HepG2 (cell line): ENCODE measurements at regions not wholly inside any gene's neighbourhood (a gene's known extent, or its start where the extent isn't known, plus 50 kb on each side); places are given as distances from the start of the nearest gene placed in this dataset.

ENCODE experiments used
- ATAC-seq: fragments of 200-7000 bp; cut with Tn5 transposase; 3 replicates; pipeline ENCODE4 v1.9.1; 2020; ENCODE audit warnings: mild to moderate bottlenecking, moderate library complexity
- BruUV-seq: library from RNA; stranded (reverse); fragments of 400-500 nt; replicated peaks from 2 replicates; lab custom pipeline; 2021; lab: Mats Ljungman, UMichigan
- CTCF ChIA-PET: fragments of 300-600 bp; formaldehyde crosslinking; extraction: SDS; loops from one replicate; lab custom pipeline; 2021; ENCODE audit warnings: low total read pairs, inconsistent platforms, low intra/inter-chr PET ratio; lab: Yijun Ruan, JAX
- POLR2A ChIA-PET: fragments of 350-600 bp; sonication (Branson Sonifier 250); formaldehyde crosslinking; loops from one replicate; lab custom pipeline; 2020; ENCODE audit warnings: antibody characterized with exemption, inconsistent platforms; lab: Yijun Ruan, JAX
- DNase-seq: peaks from one replicate; pipeline ENCODE4 v3.0.0-alpha.2; 2015; ENCODE audit warnings: low spot score
- FAIRE-seq: peaks from 3 replicates; lab custom pipeline; 2011; peaks lifted over from hg19 to GRCh38; lab: Jason Lieb, UNC
- H2AFZ ChIP-seq: one replicate; pipeline ENCODE4 v1.6.1; 2011; ENCODE audit warnings: low read length, inconsistent platforms
- H3K27ac ChIP-seq: fragments of 300-600 bp; 3 replicates; pipeline ENCODE4 v1.8.0; 2011; ENCODE audit warnings: mixed run types, mild to moderate bottlenecking, mixed read lengths, low read length, inconsistent platforms; ENCODE audit not compliant: insufficient read depth; ENCODE audit errors: extremely low read length
- H3K27me3 ChIP-seq, 2 experiments: fragments of 200-600 bp in 1 of 2; 2 replicates in 1 of 2; 3 replicates in 1 of 2; pipeline versions ENCODE4 v1.6.0 to v1.8.0; 2011; ENCODE audit warnings: low read length in 2 of 2, mild to moderate bottlenecking in 2 of 2, moderate library complexity in 2 of 2, inconsistent platforms in 1 of 2; ENCODE audit not compliant: insufficient read depth in 2 of 2, control insufficient read depth in 1 of 2
- H3K36me3 ChIP-seq, 2 experiments: fragments of 200-600 bp in 1 of 2; replicated peaks in 1 of 2; 2 replicates in 1 of 2; 3 replicates in 1 of 2; pipeline versions ENCODE4 v1.5.1 to v1.8.0; 2011; ENCODE audit warnings: low read length in 2 of 2, inconsistent platforms in 1 of 2; ENCODE audit not compliant: insufficient read depth in 2 of 2, control insufficient read depth in 1 of 2
- H3K4me1 ChIP-seq: 2 replicates; pipeline ENCODE4 v1.5.1; 2012; ENCODE audit warnings: low read length, inconsistent platforms; ENCODE audit not compliant: insufficient read depth
- H3K4me2 ChIP-seq: 2 replicates; pipeline ENCODE4 v1.6.0; 2011; ENCODE audit warnings: low read depth, low read length, inconsistent platforms
- H3K4me3 ChIP-seq, 3 experiments: fragments of 200-600 bp in 1 of 3; sonication (generic), shearing (Covaris generic) in 1 of 3; replicated peaks in 1 of 3; 2 replicates each; pipeline ENCODE4 v1.5.1; 2011 to 2016; ENCODE audit warnings: low read length in 3 of 3, inconsistent platforms in 2 of 3, low read depth in 2 of 3, mild to moderate bottlenecking in 2 of 3, control low read depth in 1 of 3, mixed read lengths in 1 of 3; ENCODE audit not compliant: insufficient read depth in 1 of 3
- H3K79me2 ChIP-seq: one replicate; pipeline ENCODE4 v1.6.1; 2011; ENCODE audit warnings: low read length, inconsistent platforms; ENCODE audit not compliant: insufficient read depth
- H3K9ac ChIP-seq: 2 replicates; pipeline ENCODE4 v1.6.0; 2011; ENCODE audit warnings: mild to moderate bottlenecking, low read depth, low read length, inconsistent platforms; ENCODE audit not compliant: insufficient read depth
- H3K9me3 ChIP-seq: 2 replicates; pipeline ENCODE4 v1.5.1; 2012; ENCODE audit warnings: mild to moderate bottlenecking, low read length
- H4K20me1 ChIP-seq: 2 replicates; pipeline ENCODE4 v1.6.0; 2011; ENCODE audit warnings: inconsistent platforms, mild to moderate bottlenecking, low read length, moderate library complexity; ENCODE audit not compliant: insufficient read depth
- BCL6 ChIP-seq: IDR thresholded peaks from 2 replicates; pipeline ENCODE4 v1.6.1; 2016; ENCODE audit warnings: missing genetic modification reagents, missing compliant biosample characterization
- CEBPZ ChIP-seq: IDR thresholded peaks from 2 replicates; pipeline ENCODE4 v1.6.1; 2012; ENCODE audit warnings: low read length, improper control_type of control experiment
- EP300 ChIP-seq, 3 experiments: sonication (generic) in 1 of 3; formaldehyde crosslinking in 1 of 3; IDR thresholded peaks; 2 replicates each; pipeline versions ENCODE4 v1.5.1 to v1.6.1; 2011 to 2020; ENCODE audit warnings: low read depth in 2 of 3, low read length in 2 of 3, borderline replicate concordance in 1 of 3, improper control_type of control experiment in 1 of 3, mild to moderate bottlenecking in 1 of 3, missing genetic modification reagents in 1 of 3, moderate library complexity in 1 of 3
- MAF1 ChIP-seq: sonication (generic); formaldehyde crosslinking; IDR thresholded peaks from 2 replicates; pipeline ENCODE4 v1.5.0; 2020; ENCODE audit warnings: missing genetic modification reagents, borderline replicate concordance
- MED8 ChIP-seq: sonication (generic); formaldehyde crosslinking; IDR thresholded peaks from 2 replicates; pipeline ENCODE4 v1.8.1; 2023; ENCODE audit warnings: mild to moderate bottlenecking, missing genetic modification reagents; ENCODE audit not compliant: insufficient replicate concordance
- PPARG ChIP-seq: conservative IDR thresholded peaks from 2 replicates; pipeline ENCODE4 v1.6.1; 2016; ENCODE audit warnings: missing biosample characterization, missing genetic modification reagents
- SOX13 ChIP-seq, 3 experiments: fragments of 450-650 bp in 1 of 3; sonication (generic) in 1 of 3; formaldehyde crosslinking in 1 of 3; IDR thresholded peaks in 2 of 3; conservative IDR thresholded peaks in 1 of 3; 2 replicates each; pipeline versions ENCODE4 v1.5.0 to v1.6.1; 2016 to 2020; ENCODE audit warnings: antibody characterized with exemption in 1 of 3, mild to moderate bottlenecking in 1 of 3, missing compliant biosample characterization in 1 of 3, missing genetic modification reagents in 1 of 3, moderate library complexity in 1 of 3
- THRA ChIP-seq: sonication (generic); formaldehyde crosslinking; IDR thresholded peaks from 2 replicates; pipeline ENCODE4 v1.4.0; 2020; ENCODE audit warnings: missing genetic modification reagents, borderline replicate concordance
- ZNF234 ChIP-seq: sonication (generic); formaldehyde crosslinking; conservative IDR thresholded peaks from 2 replicates; pipeline ENCODE4 v1.5.1; 2020; ENCODE audit warnings: mild to moderate bottlenecking, missing genetic modification reagents
- ZNF30 ChIP-seq: sonication (generic); formaldehyde crosslinking; IDR thresholded peaks from 2 replicates; pipeline ENCODE4 v1.5.0; 2020; ENCODE audit warnings: mild to moderate bottlenecking, missing genetic modification reagents
- ZNF326 ChIP-seq: sonication (generic); formaldehyde crosslinking; IDR thresholded peaks from 2 replicates; pipeline ENCODE4 v1.4.0; 2020; ENCODE audit warnings: missing genetic modification reagents, borderline replicate concordance
- ZNF354B ChIP-seq: sonication (generic); formaldehyde crosslinking; IDR thresholded peaks from 2 replicates; pipeline ENCODE4 v1.8.0; 2022; ENCODE audit warnings: mild to moderate bottlenecking, missing genetic modification reagents
- ZNF580 ChIP-seq: IDR thresholded peaks from 2 replicates; pipeline ENCODE4 v1.6.1; 2016; ENCODE audit warnings: low read depth, borderline replicate concordance
- ZNF597 ChIP-seq: sonication (generic); formaldehyde crosslinking; IDR thresholded peaks from 2 replicates; pipeline ENCODE4 v1.5.0; 2020; ENCODE audit warnings: missing genetic modification reagents
- ZNF678 ChIP-seq: sonication (generic); formaldehyde crosslinking; IDR thresholded peaks from 2 replicates; pipeline ENCODE4 v1.4.0; 2020; ENCODE audit warnings: mild to moderate bottlenecking, missing genetic modification reagents
- ZNF740 ChIP-seq: sonication (generic); formaldehyde crosslinking; IDR thresholded peaks from 2 replicates; pipeline ENCODE4 v1.4.0; 2020; ENCODE audit warnings: missing genetic modification reagents
- WGBS: methylation state at CpG from one replicate; pipeline ENCODE4 v1.1.6; 2017; ENCODE audit warnings: low lambda C conversion rate; 5-methylcytosine and 5-hydroxymethylcytosine counted together
- in situ Hi-C: cut with HindIII; loops from 2 replicates; pipeline ENCODE4 v1.10.0; 2017; ENCODE audit warnings: low pct_unique_long_range_greater_than_20kb; ENCODE audit not compliant: extremely low pct_ligation_motif_present
- intact Hi-C: fragments of 100-400 bp; cut with micrococcal nuclease; formaldehyde crosslinking; loops from one replicate; pipeline ENCODE4 v1.10.0; 2022; ENCODE audit not compliant: unreplicated experiment

- H3K4me3 ChIP-seq, result no peak overlapping the region
- no TSS peak for BruUV-seq
- no peaks in the 10 kb centered on the region for H3K36me3 ChIP-seq
- no peaks in the 10 kb centered on the region for H3K9me3 ChIP-seq
- POLR2A ChIA-PET, result no interaction called here
- FAIRE-seq (no peak), ATAC-seq (no peak; the same call in 1 of the 3 replicates), DNase-seq (no peak)
- intact Hi-C loops (no loop called here), in situ Hi-C loops (no loop called here)
- H3K4me2 ChIP-seq, result no peak overlapping the region
- no peak overlapping the region for H3K27ac ChIP-seq
- no peaks in the 10 kb centered on the region for H3K79me2 ChIP-seq
- 2% methylated on average over 2 of the region's 2 CpGs for WGBS
- H3K27me3 ChIP-seq, result no peaks in the 10 kb centered on the region
- H4K20me1 ChIP-seq, result no peaks in the 10 kb centered on the region
- no peak overlapping the region for H3K9ac ChIP-seq
- peaks cover 16% of the 10 kb centered on the region for H3K4me1 ChIP-seq
- no peak overlapping the region for H2AFZ ChIP-seq
- CTCF ChIA-PET, result no interaction called here
- TF ChIP-seq MED8 (CRISPR knock-in tag), result no peak
- no peak for TF ChIP-seq ZNF354B (CRISPR knock-in tag)
- TF ChIP-seq SOX13 (IDR thresholded peaks at IDR 0.05), result no peak
- peak in 1 of 2 experiments; percentile 55; a peak in 1 of 4 replicates for TF ChIP-seq SOX13 (CRISPR knock-in tag; conservative IDR thresholded peaks at IDR 0.05 in 1 of 2, IDR thresholded peaks at IDR 0.05 in 1 of 2)
- TF ChIP-seq ZNF30 (CRISPR knock-in tag), result no peak
- no peak for TF ChIP-seq ZNF597 (CRISPR knock-in tag)
- 0 out of 2 replicates have a peak, but pooled peaks have one; percentile 16 for TF ChIP-seq BCL6 (CRISPR knock-in tag)
- no peak for TF ChIP-seq ZNF234 (CRISPR knock-in tag)
- TF ChIP-seq PPARG (CRISPR knock-in tag), result 0 out of 2 replicates have a peak, but pooled peaks have one; percentile 30
- 0 out of 4 replicates have a peak, but pooled peaks of 1 of the 2 experiments have one; percentile 14 for TF ChIP-seq EP300 (IDR thresholded peaks at IDR 0.05; ENCODE audit: low read depth in 2 of 2, low read length in 2 of 2)
- TF ChIP-seq EP300 (CRISPR knock-in tag; IDR thresholded peaks at IDR 0.05; ENCODE audit: borderline replicate concordance), result no peak
- no peak for TF ChIP-seq CEBPZ
- TF ChIP-seq THRA, result peak; percentile 88; the same call in 1 of the 2 replicates
- TF ChIP-seq ZNF326 (CRISPR knock-in tag), result no peak
- TF ChIP-seq ZNF740 (CRISPR knock-in tag), result no peak
- TF ChIP-seq MAF1 (CRISPR knock-in tag), result no peak
- TF ChIP-seq ZNF678 (CRISPR knock-in tag), result no peak
- TF ChIP-seq ZNF580 (CRISPR knock-in tag), result no peak
Measured at GRCh38 chr4:135122457-135122856, 920.9 kb upstream of the PABPC4L start.
